ENCODE measurements at regions not wholly inside any gene's neighbourhood (a gene's known extent, or its start where the extent isn't known, plus 50 kb on each side); places are given as distances from the start of the nearest gene placed in this dataset.

DNA sequence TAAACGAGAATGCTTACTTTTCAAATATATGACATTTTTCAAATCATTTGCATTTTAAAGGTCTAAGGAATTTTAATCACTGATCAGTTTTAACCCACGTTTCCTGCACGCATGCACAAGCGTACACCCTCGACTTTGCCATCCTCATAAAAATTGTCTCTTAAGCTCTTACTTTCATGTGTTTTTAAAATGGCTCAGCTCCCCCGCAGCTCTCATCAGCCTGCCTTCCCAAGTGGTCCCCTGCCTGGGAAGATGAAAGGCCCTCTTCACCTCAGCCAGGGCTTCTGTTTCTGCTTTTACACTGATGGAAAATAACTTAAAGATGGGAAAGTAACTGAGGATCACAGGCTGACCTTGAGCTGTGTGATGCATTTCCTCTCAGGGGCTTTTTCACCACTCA lies 131.6 kb upstream of the LSM8 start:
- TF ChIP-seq, protein P1, sequence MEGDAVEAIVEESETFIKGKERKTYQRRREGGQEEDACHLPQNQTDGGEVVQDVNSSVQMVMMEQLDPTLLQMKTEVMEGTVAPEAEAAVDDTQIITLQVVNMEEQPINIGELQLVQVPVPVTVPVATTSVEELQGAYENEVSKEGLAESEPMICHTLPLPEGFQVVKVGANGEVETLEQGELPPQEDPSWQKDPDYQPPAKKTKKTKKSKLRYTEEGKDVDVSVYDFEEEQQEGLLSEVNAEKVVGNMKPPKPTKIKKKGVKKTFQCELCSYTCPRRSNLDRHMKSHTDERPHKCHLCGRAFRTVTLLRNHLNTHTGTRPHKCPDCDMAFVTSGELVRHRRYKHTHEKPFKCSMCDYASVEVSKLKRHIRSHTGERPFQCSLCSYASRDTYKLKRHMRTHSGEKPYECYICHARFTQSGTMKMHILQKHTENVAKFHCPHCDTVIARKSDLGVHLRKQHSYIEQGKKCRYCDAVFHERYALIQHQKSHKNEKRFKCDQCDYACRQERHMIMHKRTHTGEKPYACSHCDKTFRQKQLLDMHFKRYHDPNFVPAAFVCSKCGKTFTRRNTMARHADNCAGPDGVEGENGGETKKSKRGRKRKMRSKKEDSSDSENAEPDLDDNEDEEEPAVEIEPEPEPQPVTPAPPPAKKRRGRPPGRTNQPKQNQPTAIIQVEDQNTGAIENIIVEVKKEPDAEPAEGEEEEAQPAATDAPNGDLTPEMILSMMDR (IDR thresholded peaks at IDR 0.05; ENCODE audit: poor library complexity) = no peak
- no peak for TF ChIP-seq EZH2phosphoT487 (IDR thresholded peaks at IDR 0.05; ENCODE audit: low read depth, severe bottlenecking, unreplicated experiment)
